ENCODE measurements at regions not wholly inside any gene's neighbourhood (a gene's known extent, or its start where the extent isn't known, plus 50 kb on each side); places are given as distances from the start of the nearest gene placed in this dataset.

DNA sequence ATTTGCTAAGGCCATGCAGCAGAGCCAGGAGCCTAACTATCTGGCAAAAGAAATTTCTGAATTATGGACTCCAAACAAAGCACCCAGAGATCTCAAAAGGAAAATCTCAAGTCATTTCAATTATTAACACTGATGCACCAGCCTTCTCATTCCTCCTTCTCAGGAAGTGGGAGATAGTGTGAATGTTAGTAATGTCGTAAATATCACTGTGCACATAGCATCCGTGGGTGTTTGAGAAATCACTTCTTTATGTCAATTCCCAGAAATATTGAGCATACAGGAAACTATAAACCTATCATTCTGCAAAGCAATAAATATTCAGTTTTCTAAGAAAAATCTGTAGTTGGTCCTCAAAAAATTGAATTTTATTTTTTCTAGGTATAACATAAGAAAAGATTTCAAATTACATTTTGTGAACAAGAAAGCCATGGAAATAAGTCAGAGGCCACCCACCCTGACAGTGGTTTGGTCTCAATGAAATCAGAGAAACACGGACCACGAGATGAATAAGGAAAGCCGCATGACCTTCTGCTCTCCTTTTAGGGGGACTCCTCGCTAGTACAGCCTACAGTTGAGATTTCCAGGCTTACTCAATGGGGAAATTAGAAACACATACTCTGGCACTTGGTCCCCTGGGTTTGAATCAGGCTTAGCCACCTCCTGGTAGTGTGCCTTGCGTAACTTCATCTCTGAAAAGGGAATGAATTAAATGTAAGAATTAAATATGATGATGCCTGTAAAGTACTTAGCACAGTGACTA lies 120.6 kb downstream of the DIRAS2 start:
- TF ChIP-seq, protein P1, sequence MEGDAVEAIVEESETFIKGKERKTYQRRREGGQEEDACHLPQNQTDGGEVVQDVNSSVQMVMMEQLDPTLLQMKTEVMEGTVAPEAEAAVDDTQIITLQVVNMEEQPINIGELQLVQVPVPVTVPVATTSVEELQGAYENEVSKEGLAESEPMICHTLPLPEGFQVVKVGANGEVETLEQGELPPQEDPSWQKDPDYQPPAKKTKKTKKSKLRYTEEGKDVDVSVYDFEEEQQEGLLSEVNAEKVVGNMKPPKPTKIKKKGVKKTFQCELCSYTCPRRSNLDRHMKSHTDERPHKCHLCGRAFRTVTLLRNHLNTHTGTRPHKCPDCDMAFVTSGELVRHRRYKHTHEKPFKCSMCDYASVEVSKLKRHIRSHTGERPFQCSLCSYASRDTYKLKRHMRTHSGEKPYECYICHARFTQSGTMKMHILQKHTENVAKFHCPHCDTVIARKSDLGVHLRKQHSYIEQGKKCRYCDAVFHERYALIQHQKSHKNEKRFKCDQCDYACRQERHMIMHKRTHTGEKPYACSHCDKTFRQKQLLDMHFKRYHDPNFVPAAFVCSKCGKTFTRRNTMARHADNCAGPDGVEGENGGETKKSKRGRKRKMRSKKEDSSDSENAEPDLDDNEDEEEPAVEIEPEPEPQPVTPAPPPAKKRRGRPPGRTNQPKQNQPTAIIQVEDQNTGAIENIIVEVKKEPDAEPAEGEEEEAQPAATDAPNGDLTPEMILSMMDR (IDR thresholded peaks at IDR 0.05), result no peak

DNA sequence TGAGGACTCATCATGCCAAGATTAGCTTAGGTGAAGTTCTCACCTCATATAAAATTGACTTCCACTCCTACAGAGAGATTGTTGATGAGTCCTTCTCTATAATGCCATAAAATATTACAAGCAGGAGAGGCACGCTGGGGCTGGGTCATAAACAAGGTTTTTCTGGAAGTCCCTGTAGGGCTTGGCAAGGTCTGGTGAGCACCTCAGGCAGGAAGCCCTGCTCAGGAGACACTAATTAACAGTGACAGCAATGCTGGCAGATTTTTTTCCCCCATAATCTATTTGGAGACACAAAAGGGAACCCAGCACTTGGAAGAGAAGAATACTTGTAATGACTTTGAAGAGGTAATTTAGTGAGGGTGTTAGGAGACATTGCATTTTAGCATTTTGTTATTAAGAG lies 118.7 kb downstream of the DIRAS2 start:
- TF ChIP-seq, protein P1 (IDR thresholded peaks at IDR 0.05), result no peak

DNA sequence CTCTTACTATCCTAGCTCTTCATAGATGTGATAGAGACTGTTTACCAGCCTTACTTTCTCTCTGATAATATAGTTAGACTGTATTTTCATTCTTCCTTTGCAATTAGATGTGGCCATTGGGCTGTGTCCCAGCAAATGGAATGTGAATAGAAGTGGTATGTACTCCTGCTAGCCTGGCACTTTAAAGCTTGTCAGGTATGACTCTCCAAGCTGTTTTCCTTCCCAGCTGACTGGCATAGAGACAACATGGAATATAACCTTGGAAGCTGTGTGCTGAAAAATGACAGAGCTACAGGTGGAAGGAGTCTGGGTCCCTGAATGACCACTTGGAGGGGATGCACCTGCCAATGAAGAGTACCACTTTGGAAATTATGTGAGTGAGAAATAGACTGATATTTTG lies 116.2 kb downstream of the DIRAS2 start:
- TF ChIP-seq, protein P1 (IDR thresholded peaks at IDR 0.05), result no peak

DNA sequence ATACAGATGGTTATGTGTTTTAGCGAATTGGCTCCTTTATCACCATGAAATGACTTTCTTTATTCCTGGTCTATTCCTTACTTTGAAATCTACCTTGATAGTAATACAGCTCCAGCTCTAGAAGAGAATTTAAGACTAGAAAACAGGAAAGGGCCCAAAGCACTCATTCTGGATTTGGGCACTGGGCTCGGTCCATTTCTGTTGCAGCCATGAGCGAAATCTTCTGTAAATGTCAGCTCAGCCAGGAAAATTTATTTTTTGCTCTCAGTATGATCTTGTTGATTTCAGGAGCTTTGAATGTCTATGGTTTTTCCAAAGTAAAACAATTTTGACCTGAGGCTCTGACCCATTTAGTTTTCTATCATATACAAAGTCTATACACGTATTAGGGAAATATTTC lies 104.1 kb downstream of the DIRAS2 start:
- TF ChIP-seq, protein P1 (IDR thresholded peaks at IDR 0.05), result no peak

DNA sequence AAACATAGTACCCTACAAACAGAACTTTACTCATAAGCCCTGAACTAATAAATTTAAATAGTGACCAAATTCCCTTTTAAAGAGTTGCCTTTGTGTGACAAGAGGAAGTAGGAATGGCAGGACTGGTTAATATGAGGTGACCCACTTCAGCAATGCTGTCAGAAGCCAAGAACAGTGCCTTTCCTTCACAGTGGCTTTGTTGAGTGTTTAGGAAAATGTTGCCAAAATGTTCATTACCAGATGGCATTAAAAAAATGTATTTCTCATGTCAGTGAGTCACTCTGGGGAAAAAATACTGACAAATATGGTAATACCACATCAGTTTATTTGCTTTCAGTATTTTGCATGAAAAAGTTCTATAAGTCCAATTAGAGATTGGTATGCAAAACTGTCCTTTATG lies 103.3 kb downstream of the DIRAS2 start:
- TF ChIP-seq, protein P1 (IDR thresholded peaks at IDR 0.05), result no peak

DNA sequence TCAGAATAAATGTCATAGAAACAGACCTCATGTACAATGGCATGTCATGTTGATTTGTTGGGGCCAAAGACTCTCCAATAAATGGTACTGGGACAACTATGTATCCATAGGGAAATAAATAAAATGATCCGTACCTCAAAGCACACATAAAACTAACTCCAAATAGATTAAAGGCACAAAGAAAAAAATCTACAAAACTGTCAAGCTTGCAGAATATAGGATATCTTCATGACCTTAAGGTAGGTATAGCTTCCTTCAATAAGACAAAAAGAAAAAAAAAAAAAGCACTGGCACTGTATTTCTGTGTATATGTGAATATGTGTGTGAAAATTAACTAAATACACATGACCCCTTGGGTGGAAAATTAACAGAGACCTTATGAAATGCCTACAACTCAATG lies 101.9 kb downstream of the DIRAS2 start:
- TF ChIP-seq, protein P1 (IDR thresholded peaks at IDR 0.05), result no peak

DNA sequence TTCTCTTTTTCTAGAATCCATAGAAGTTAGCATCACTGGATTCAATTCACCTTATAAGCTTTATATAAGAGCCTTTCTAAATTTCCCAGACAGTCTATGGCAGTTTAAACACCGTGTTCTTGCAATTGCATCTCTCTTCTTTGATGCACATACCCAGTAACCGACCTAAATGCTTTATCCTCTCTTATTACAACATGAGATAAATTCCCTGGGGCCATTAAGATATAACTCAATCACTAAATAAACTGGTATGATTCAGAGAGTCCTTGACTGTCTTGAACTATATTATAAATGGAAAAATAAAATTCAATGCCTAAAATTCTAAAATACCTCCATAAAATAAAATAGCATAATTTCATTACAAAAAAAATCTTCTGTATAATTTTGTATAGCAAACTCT lies 98.1 kb downstream of the DIRAS2 start:
- TF ChIP-seq, protein P1 (IDR thresholded peaks at IDR 0.05), result no peak

DNA sequence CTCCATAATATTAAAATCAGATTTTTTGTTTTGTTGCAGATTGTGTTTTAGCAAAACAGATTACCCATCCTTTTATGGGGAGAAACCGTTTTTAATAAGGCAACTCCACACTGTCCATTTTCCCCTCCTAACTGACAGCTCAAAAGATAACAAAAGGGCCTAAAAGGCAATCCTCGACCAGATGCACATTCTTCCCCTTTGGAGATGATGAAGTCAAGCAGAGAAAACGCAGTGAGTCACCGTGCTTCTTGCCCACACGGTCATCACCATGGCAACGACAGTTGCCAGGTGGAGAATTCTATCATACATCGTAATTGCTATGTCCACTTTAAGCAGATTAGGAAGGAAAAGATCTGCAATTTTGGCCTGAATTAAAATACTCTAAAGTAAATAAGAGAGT lies 96.4 kb downstream of the DIRAS2 start:
- TF ChIP-seq, protein P1 (IDR thresholded peaks at IDR 0.05), result no peak
